ENCODE measurements at regions not wholly inside any gene's neighbourhood (a gene's known extent, or its start where the extent isn't known, plus 50 kb on each side); places are given as distances from the start of the nearest gene placed in this dataset.

GRCh38 chr20:51318058-51318949 lies 224.2 kb downstream of the NFATC2 start:
- TF ChIP-seq CTCF (IDR thresholded peaks at IDR 0.05): no peak
- no peak for TF ChIP-seq POLR2A (IDR thresholded peaks at IDR 0.05)
- 66 to 68% methylated on average over 26 to 27 of the region's 27 CpGs for WGBS, 2 donors
- DNase-seq (ENCODE audit: low spot score in 2 of 2): no peak
- H3K4me3 ChIP-seq (ENCODE audit: low read depth, poor library complexity, severe bottlenecking): no peak overlapping the region
- intact Hi-C loops (cut with DNase I; ENCODE audit: low total_unique reads): loop anchor here (5.0 kb wide), 1 partner anchor 321 kb away; no protein-coding TSS in a partner anchor

- intact Hi-C loops (cut with DNase I; ENCODE audit: low total_unique reads): loop anchor here (5.0 kb wide), 1 partner anchor 318 kb away; no protein-coding TSS in a partner anchor
- no peak for DNase-seq (ENCODE audit: low spot score in 2 of 2)
- no peak overlapping the region for H3K4me3 ChIP-seq (ENCODE audit: low read depth, poor library complexity, severe bottlenecking)
- TF ChIP-seq CTCF (IDR thresholded peaks at IDR 0.05): no peak
- TF ChIP-seq POLR2A (IDR thresholded peaks at IDR 0.05): no peak
Observed at GRCh38 chr20:51315390-51315789, 227.1 kb downstream of the NFATC2 start.

GRCh38 chr20:51313358-51313827 lies 229.1 kb downstream of the NFATC2 start:
- no peak overlapping the region for H3K4me3 ChIP-seq (ENCODE audit: low read depth, poor library complexity, severe bottlenecking)
- DNase-seq (ENCODE audit: low spot score in 2 of 2): no peak
- WGBS, 2 donors: 59 to 69% methylated on average over 5 of the region's 5 CpGs
- intact Hi-C loops (cut with DNase I; ENCODE audit: low total_unique reads): loop anchor here (5.0 kb wide), 1 partner anchor 326 kb away; no protein-coding TSS in a partner anchor
- no peak for TF ChIP-seq CTCF (IDR thresholded peaks at IDR 0.05)
- TF ChIP-seq POLR2A (IDR thresholded peaks at IDR 0.05): no peak

- no peak overlapping the region for H3K4me3 ChIP-seq (ENCODE audit: low read depth, poor library complexity, severe bottlenecking)
- TF ChIP-seq POLR2A (IDR thresholded peaks at IDR 0.05) (no peak), CTCF (IDR thresholded peaks at IDR 0.05) (no peak)
- intact Hi-C loops (cut with DNase I; ENCODE audit: low total_unique reads): loop anchor here (5.0 kb wide), 1 partner anchor 325 kb away; no protein-coding TSS in a partner anchor
- DNase-seq (ENCODE audit: low spot score in 2 of 2): no peak
- 52 to 58% methylated on average over 3 of the region's 3 CpGs for WGBS, 2 donors
Observed at GRCh38 chr20:51312480-51312783, 230.1 kb downstream of the NFATC2 start.

- no peak overlapping the region for H3K4me3 ChIP-seq (ENCODE audit: low read depth, poor library complexity, severe bottlenecking)
- 44 to 57% methylated on average over 12 of the region's 12 CpGs for WGBS, 2 donors
- intact Hi-C loops (cut with DNase I; ENCODE audit: low total_unique reads): loop anchor here (5.0 kb wide), 1 partner anchor 325 kb away; no protein-coding TSS in a partner anchor
- no peak for DNase-seq (ENCODE audit: low spot score in 2 of 2)
- TF ChIP-seq CTCF (IDR thresholded peaks at IDR 0.05) (no peak), POLR2A (IDR thresholded peaks at IDR 0.05) (no peak)
Observed at GRCh38 chr20:51311636-51312479, 230.7 kb downstream of the NFATC2 start.

Measured in lower leg skin (tissue), 4 donors.